GM23248 (cell line): ENCODE measurements at regions not wholly inside any gene's neighbourhood (a gene's known extent, or its start where the extent isn't known, plus 50 kb on each side); places are given as distances from the start of the nearest gene placed in this dataset.

Source experiments
- EZH2 ChIP-seq: fragments of 200-600 bp; sonication (generic); IDR thresholded peaks from 2 replicates; pipeline ENCODE4 v1.6.1; 2018; ENCODE audit warnings: antibody characterized with exemption, mild to moderate bottlenecking; ENCODE audit not compliant: insufficient read depth, poor library complexity, severe bottlenecking
- EZH2phosphoT487 ChIP-seq: fragments of 200-600 bp; sonication (generic); IDR thresholded peaks from 2 replicates; pipeline ENCODE4 v1.6.1; 2018; ENCODE audit warnings: antibody characterized with exemption, moderate library complexity, mild to moderate bottlenecking, low read depth; ENCODE audit not compliant: insufficient read depth

DNA sequence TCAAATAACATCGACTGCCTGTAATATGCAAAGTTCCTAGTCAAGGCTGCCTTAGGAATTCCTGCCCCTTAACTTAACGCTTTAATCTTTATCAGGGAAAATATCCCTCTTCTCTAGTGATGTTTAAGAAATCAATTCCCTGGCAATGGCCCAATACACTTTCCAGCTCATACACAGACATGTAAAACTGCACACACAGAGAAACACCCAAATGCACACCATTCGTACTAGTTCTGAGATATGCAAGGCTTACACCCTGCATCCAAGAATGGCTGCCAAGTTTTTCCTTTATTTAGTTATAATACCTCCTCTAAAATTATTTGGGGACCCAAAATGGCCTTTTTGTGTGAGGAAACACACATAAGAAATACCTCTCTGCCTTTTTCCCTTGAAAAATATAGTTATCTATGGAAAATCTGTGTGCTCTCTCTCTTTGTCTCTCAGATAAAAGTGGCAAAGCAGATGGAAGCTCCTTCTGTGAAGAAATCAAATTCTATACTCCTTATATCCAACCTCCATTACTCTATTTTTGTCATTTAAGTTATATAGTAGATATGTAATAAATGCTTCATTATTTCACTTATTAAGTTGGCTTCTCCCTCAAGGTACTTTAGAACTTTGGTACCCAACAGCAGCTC lies 120.0 kb upstream of the MDM1 start:
- TF ChIP-seq EZH2phosphoT487 (no peak), EZH2 (no peak)
